T-cell (primary cell): ENCODE measurements at regions not wholly inside any gene's neighbourhood (a gene's known extent, or its start where the extent isn't known, plus 50 kb on each side); places are given as distances from the start of the nearest gene placed in this dataset.
"Not testable (repeated sequence)": the region's sequence is repeated elsewhere in the genome, so short reads cannot be mapped to it uniquely, and the experiment has no call there.

Experiments used
- ATAC-seq, 4 experiments: fragments of 200-7000 bp in 3 of 4; fragments of 150-1000 bp in 1 of 4; cut with Tn5 transposase; replicated peaks in 1 of 4; 1 replicate in 3 of 4; 2 replicates in 1 of 4; pipeline ENCODE4 v1.10.0; 2021; ENCODE audit warnings: moderate library complexity in 3 of 4, mild to moderate bottlenecking in 2 of 4, moderate number of reproducible peaks in 1 of 4
- CTCF ChIA-PET, 2 donors: fragments of 300-600 bp; sonication (Branson Sonifier 250); formaldehyde crosslinking; loops; one replicate each; lab custom pipeline; 2022; ENCODE audit warnings: antibody characterized with exemption in 2 of 2; lab: Charles Lee
- POLR2A ChIA-PET, 2 donors: fragments of 300-600 bp; sonication (Branson Sonifier 250); formaldehyde crosslinking; loops; one replicate each; lab custom pipeline; 2022; ENCODE audit warnings: antibody characterized with exemption in 2 of 2; lab: Charles Lee
- DNase-seq, 35 experiments: peaks; one replicate each; pipeline versions ENCODE4 v3.0.0 to v3.0.0-alpha.2; 2013 to 2023
- H3K27ac ChIP-seq: one replicate; pipeline ENCODE4 v1.5.1; 2013; ENCODE audit warnings: low read length
- H3K27me3 ChIP-seq, 2 experiments: replicated peaks in 1 of 2; 1 replicate in 1 of 2; 2 replicates in 1 of 2; pipeline versions ENCODE4 v1.6.1 to v1.7.0; 2013; ENCODE audit warnings: low read length in 1 of 2, mixed read lengths in 1 of 2; ENCODE audit not compliant: control insufficient read depth in 2 of 2, insufficient read depth in 2 of 2; ENCODE audit errors: extremely low read depth in 1 of 2
- H3K36me3 ChIP-seq, 2 donors: 1 replicate in 1 of 2; 2 replicates in 1 of 2; pipeline versions ENCODE4 v1.6.1 to v1.7.0; 2013; ENCODE audit warnings: low read length in 1 of 2; ENCODE audit not compliant: control insufficient read depth in 2 of 2, insufficient read depth in 1 of 2; ENCODE audit errors: extremely low read depth in 1 of 2
- H3K4me1 ChIP-seq, 2 experiments: 1 replicate in 1 of 2; 2 replicates in 1 of 2; pipeline versions ENCODE4 v1.6.1 to v1.7.0; 2013; ENCODE audit warnings: low read length in 2 of 2, mixed read lengths in 1 of 2; ENCODE audit not compliant: insufficient read depth in 2 of 2, control insufficient read depth in 1 of 2; ENCODE audit errors: extremely low read depth in 1 of 2
- H3K4me3 ChIP-seq, 2 donors: 1 replicate in 1 of 2; 2 replicates in 1 of 2; pipeline versions ENCODE4 v1.5.1 to v1.7.0; 2013; ENCODE audit warnings: mild to moderate bottlenecking in 2 of 2, low read length in 1 of 2, moderate library complexity in 1 of 2; ENCODE audit not compliant: control insufficient read depth in 1 of 2; ENCODE audit errors: extremely low read depth in 1 of 2
- H3K9me3 ChIP-seq: 2 replicates; pipeline ENCODE4 v1.7.0; 2013
- H3K27ac Mint-ChIP-seq, 2 donors: one replicate each; pipeline ENCODE4 v1.8.0; 2020 to 2021; ENCODE audit warnings: mild to moderate bottlenecking in 2 of 2, mixed read lengths in 2 of 2
- H3K27me3 Mint-ChIP-seq, 2 donors: one replicate each; pipeline ENCODE4 v1.8.0; 2021 to 2022; ENCODE audit warnings: mixed read lengths in 2 of 2
- H3K36me3 Mint-ChIP-seq: one replicate; pipeline ENCODE4 v1.8.0; 2021; ENCODE audit warnings: mixed read lengths
- H3K4me1 Mint-ChIP-seq, 3 donors: one replicate each; pipeline ENCODE4 v1.8.0; 2020 to 2022; ENCODE audit warnings: mixed read lengths in 3 of 3, mild to moderate bottlenecking in 1 of 3
- H3K4me3 Mint-ChIP-seq, 3 donors: one replicate each; pipeline ENCODE4 v1.8.0; 2020 to 2022; ENCODE audit warnings: mild to moderate bottlenecking in 3 of 3, mixed read lengths in 3 of 3, moderate library complexity in 3 of 3
- H3K9me3 Mint-ChIP-seq, 3 donors: one replicate each; pipeline ENCODE4 v1.8.0; 2020 to 2022; ENCODE audit warnings: mixed read lengths in 3 of 3
- WGBS: methylation state at CpG from one replicate; pipeline ENCODE4 v1.1.5; 2013; ENCODE audit warnings: missing lambda C conversion rate; ENCODE audit not compliant: insufficient coverage; 5-methylcytosine and 5-hydroxymethylcytosine counted together

DNA sequence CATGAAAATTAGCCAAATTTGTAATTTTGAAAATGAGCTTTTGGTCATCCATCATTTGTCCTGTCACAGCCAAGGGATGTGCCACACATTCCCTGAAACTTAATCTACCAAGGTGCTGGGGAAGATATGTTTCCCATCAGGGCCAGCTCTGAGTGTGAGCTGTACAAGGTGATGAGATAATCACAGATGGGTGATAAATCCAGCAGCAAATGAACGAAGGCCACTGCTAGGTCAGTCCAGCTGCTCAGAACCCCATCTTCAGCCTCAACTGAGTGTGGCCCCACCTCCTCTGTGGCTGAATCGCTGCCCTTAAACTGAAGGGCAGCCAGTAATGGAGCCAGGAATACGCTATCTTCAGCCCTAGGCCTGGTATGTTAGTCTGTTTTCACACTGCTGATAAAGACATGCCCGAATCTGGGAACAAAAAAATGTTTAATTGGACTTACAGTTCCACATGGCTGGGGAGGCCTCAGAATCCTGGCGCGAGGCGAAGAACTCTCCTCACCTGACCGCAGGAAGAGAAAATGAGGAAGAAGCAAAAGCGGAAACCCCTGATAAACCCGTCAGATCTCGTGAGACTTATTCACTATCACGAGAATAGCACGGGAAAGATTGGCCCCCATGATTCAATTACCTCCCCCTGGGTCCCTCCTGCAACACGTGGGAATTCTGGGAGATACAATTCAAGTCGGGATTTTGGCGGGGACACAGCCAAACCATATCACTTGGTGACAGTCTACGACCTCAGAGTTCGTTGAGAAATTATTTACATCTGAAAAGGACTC, 553.0 kb downstream of the NTRK3 start:
- no peaks in the 10 kb centered on the region for H3K27me3 ChIP-seq
- 65% methylated on average over 10 of the region's 18 CpGs for WGBS
- H3K9me3 Mint-ChIP-seq = peaks cover 0 to 17% (median 0%) of the 10 kb centered on the region in 3 donors
- ATAC-seq (no peak), DNase-seq (no peak)
- no peaks in the 10 kb centered on the region for H3K9me3 ChIP-seq
- no peak overlapping the region for H3K27ac ChIP-seq
- ChIA-PET POLR2A (no interaction called here), CTCF (no interaction called here)
- H3K27ac Mint-ChIP-seq = no peak overlapping the region
- H3K36me3 Mint-ChIP-seq = no peaks in the 10 kb centered on the region
- H3K27me3 Mint-ChIP-seq = peaks cover 3 to 6% of the 10 kb centered on the region in 2 donors
- H3K36me3 ChIP-seq = no peaks in the 10 kb centered on the region
- H3K4me3 ChIP-seq = no peak overlapping the region
- no peaks in the 10 kb centered on the region for H3K4me1 Mint-ChIP-seq
- no peak overlapping the region for H3K4me3 Mint-ChIP-seq
- no peaks in the 10 kb centered on the region for H3K4me1 ChIP-seq

- Mint-ChIP-seq H3K9me3 (peaks cover 0 to 17% (median 0%) of the 10 kb centered on the region in 3 donors), H3K27ac (no peak overlapping the region), H3K36me3 (no peaks in the 10 kb centered on the region), H3K27me3 (peaks cover 3 to 6% of the 10 kb centered on the region in 2 donors), H3K4me1 (no peaks in the 10 kb centered on the region), H3K4me3 (no peak overlapping the region)
- WGBS = 100% methylated on average over 3 of the region's 4 CpGs
- H3K4me1 ChIP-seq = no peaks in the 10 kb centered on the region
- no peak overlapping the region for H3K27ac ChIP-seq
- CTCF ChIA-PET = no interaction called here
- no peaks in the 10 kb centered on the region for H3K36me3 ChIP-seq
- no peaks in the 10 kb centered on the region for H3K27me3 ChIP-seq
- ATAC-seq = no peak
- POLR2A ChIA-PET = no interaction called here
- H3K9me3 ChIP-seq = no peaks in the 10 kb centered on the region
- no peak overlapping the region for H3K4me3 ChIP-seq
- no peak for DNase-seq
Observed at GRCh38 chr15:87702270-87702669, 554.3 kb downstream of the NTRK3 start.

- H3K36me3 ChIP-seq, H3K4me3 ChIP-seq, H3K27ac ChIP-seq, H3K36me3 Mint-ChIP-seq, CTCF ChIA-PET, ATAC-seq, H3K27me3 Mint-ChIP-seq, H3K4me1 ChIP-seq, H3K27ac Mint-ChIP-seq, H3K4me3 Mint-ChIP-seq, H3K9me3 ChIP-seq, DNase-seq, H3K27me3 ChIP-seq, POLR2A ChIA-PET, H3K4me1 Mint-ChIP-seq: not testable (repeated sequence)
- H3K9me3 Mint-ChIP-seq = peaks cover 0 to 20% (median 3%) of the 10 kb centered on the region in 3 donors
- WGBS = no CpG with 5 or more reads among the region's 2 CpGs
Observed at GRCh38 chr15:87698467-87698866, 558.1 kb downstream of the NTRK3 start.

GRCh38 chr15:87689716-87690115, 566.8 kb downstream of the NTRK3 start:
- DNase-seq = no peak
- CTCF ChIA-PET = no interaction called here
- H3K4me3 Mint-ChIP-seq = no peak overlapping the region
- peaks cover 0 to 1% of the 10 kb centered on the region in 2 donors for H3K27me3 Mint-ChIP-seq
- Histone ChIP-seq H3K4me1 (no peaks in the 10 kb centered on the region), H3K27ac (no peak overlapping the region), H3K36me3 (no peaks in the 10 kb centered on the region), H3K9me3 (no peaks in the 10 kb centered on the region), H3K27me3 (peaks cover 0 to 3% of the 10 kb centered on the region in 2 experiments), H3K4me3 (no peak overlapping the region)
- 100% methylated on average over 1 of the region's 1 CpG for WGBS
- H3K36me3 Mint-ChIP-seq = no peaks in the 10 kb centered on the region
- no peak for ATAC-seq
- no peak overlapping the region for H3K27ac Mint-ChIP-seq
- POLR2A ChIA-PET = interaction anchor here in 1 of 2 donors (0.7 kb wide), 1 partner anchor 8 kb away, joined by 3 read pairs; no protein-coding TSS in a partner anchor
- peaks cover 0 to 17% (median 14%) of the 10 kb centered on the region in 3 donors for H3K4me1 Mint-ChIP-seq
- H3K9me3 Mint-ChIP-seq = peaks cover 4 to 9% (median 4%) of the 10 kb centered on the region in 3 donors

- no peak overlapping the region for H3K27ac Mint-ChIP-seq
- no peaks in the 10 kb centered on the region for H3K36me3 Mint-ChIP-seq
- H3K4me3 Mint-ChIP-seq = no peak overlapping the region
- CTCF ChIA-PET = no interaction called here
- Histone ChIP-seq H3K9me3 (no peaks in the 10 kb centered on the region), H3K4me3 (no peak overlapping the region), H3K36me3 (no peaks in the 10 kb centered on the region), H3K27ac (no peak overlapping the region), H3K4me1 (no peaks in the 10 kb centered on the region), H3K27me3 (peaks cover 0 to 3% of the 10 kb centered on the region in 2 experiments)
- WGBS = 87% methylated on average over 3 of the region's 7 CpGs
- H3K27me3 Mint-ChIP-seq = no peaks in the 10 kb centered on the region
- peaks cover 0 to 22% (median 21%) of the 10 kb centered on the region in 3 donors for H3K4me1 Mint-ChIP-seq
- DNase-seq (no peak), ATAC-seq (no peak)
- POLR2A ChIA-PET = no interaction called here
- peaks cover 2 to 7% (median 6%) of the 10 kb centered on the region in 3 donors for H3K9me3 Mint-ChIP-seq
Observed at GRCh38 chr15:87687523-87687870, 569.0 kb downstream of the NTRK3 start.

DNA sequence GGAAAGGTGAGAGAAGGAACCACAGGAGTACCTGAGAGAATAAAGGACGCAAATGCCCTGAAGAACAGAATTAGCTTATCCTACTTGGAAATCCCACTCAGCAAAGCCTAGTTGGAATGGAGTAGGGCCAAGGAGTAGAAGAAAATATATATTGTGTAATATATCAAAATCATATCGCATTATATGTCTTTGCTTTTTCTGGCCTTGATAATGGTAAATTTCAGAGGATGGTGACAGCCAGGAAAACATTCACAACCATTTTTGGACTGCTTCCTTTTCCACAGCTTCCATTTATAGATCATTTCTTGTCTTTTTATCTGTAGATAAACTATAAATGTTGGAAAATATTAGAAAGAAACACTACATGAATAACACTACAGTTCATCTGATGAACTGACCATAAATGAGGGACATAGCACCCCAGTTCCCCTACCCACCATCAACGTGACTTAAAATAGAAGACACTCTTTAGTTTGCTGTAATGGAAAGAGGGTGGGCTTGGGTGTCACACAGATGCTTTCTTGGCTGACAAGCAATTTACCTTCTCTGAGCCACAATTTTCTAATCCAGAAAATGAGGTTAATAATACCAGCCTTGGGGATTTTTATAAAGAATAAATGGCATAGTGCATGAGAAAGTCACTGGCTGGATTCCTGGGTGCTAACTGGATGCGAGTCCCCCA, 569.6 kb downstream of the NTRK3 start:
- no peaks in the 10 kb centered on the region for H3K27me3 Mint-ChIP-seq
- H3K9me3 ChIP-seq = no peaks in the 10 kb centered on the region
- DNase-seq = no peak
- H3K27me3 ChIP-seq = peaks cover 0 to 3% of the 10 kb centered on the region in 2 experiments
- no peak overlapping the region for H3K27ac ChIP-seq
- no CpG with 5 or more reads among the region's 4 CpGs for WGBS
- H3K27ac Mint-ChIP-seq = no peak overlapping the region
- H3K9me3 Mint-ChIP-seq = peaks cover under 1 to 10% (median 5%) of the 10 kb centered on the region in 3 donors
- no peak overlapping the region for H3K4me3 ChIP-seq
- ATAC-seq = no peak
- H3K36me3 ChIP-seq = no peaks in the 10 kb centered on the region
- H3K4me1 ChIP-seq = no peaks in the 10 kb centered on the region
- peaks cover 0 to 27% (median 25%) of the 10 kb centered on the region in 3 donors for H3K4me1 Mint-ChIP-seq
- H3K4me3 Mint-ChIP-seq = no peak overlapping the region
- H3K36me3 Mint-ChIP-seq = peaks cover 4% of the 10 kb centered on the region
- POLR2A ChIA-PET = no interaction called here
- CTCF ChIA-PET = no interaction called here
